Ovary (tissue), 3 donors: ENCODE measurements at regions not wholly inside any gene's neighbourhood (a gene's known extent, or its start where the extent isn't known, plus 50 kb on each side); places are given as distances from the start of the nearest gene placed in this dataset.

ENCODE experiments used
- CTCF ChIP-seq, 3 donors: fragments of 450-650 bp in 2 of 3; fragments of 200-600 bp in 1 of 3; IDR thresholded peaks; one replicate each; pipeline versions ENCODE4 v1.5.1 to v1.8.0; 2016 to 2022; ENCODE audit warnings: antibody characterized with exemption in 3 of 3, mild to moderate bottlenecking in 1 of 3
- POLR2A ChIP-seq: fragments of 450-650 bp; IDR thresholded peaks from one replicate; pipeline ENCODE4 v1.6.1; 2017; ENCODE audit warnings: antibody characterized with exemption, mild to moderate bottlenecking, moderate library complexity
- donor health status: DM: no; HTN: no; CAD: no.

GRCh38 chr5:116881921-116882531, 307.4 kb upstream of the SEMA6A start:
- TF ChIP-seq POLR2A (no peak), CTCF (IDR thresholded peaks at IDR 0.05) (no peak)
